ENCODE measurements at regions not wholly inside any gene's neighbourhood (a gene's known extent, or its start where the extent isn't known, plus 50 kb on each side); places are given as distances from the start of the nearest gene placed in this dataset.

- Histone ChIP-seq H3K4me2 (ENCODE audit: low read length) (no peak overlapping the region), H3K4me1 (ENCODE audit: low read length) (no peaks in the 10 kb centered on the region), H3K27ac (ENCODE audit: low read length) (no peak overlapping the region), H4K20me1 (ENCODE audit: insufficient read depth, low read length) (no peaks in the 10 kb centered on the region), H3K79me2 (ENCODE audit: low read length) (no peaks in the 10 kb centered on the region), H3K36me3 (replicated peaks; ENCODE audit: low read depth, low read length) (no peaks in the 10 kb centered on the region), H3K9ac (ENCODE audit: low read length) (no peak overlapping the region), H3K27me3 (ENCODE audit: low read depth, low read length) (peaks cover 46% of the 10 kb centered on the region; the same call in 1 of the 2 replicates), H2AFZ (ENCODE audit: low read depth, low read length) (no peak overlapping the region), H3K4me3 (ENCODE audit: low read length) (no peak overlapping the region), H3K9me3 (ENCODE audit: insufficient read depth, low read length) (peaks cover 9% of the 10 kb centered on the region; the same call in 1 of the 2 replicates)
- TF ChIP-seq CTCF (IDR thresholded peaks at IDR 0.05; ENCODE audit: low read depth, low read length) (no peak), EZH2phosphoT487 (IDR thresholded peaks at IDR 0.05; ENCODE audit: low read depth) (no peak)
Measured at GRCh38 chr20:47990507-47991150, 205.3 kb upstream of the SULF2 start.

- Histone ChIP-seq H4K20me1 (ENCODE audit: insufficient read depth, low read length) (no peaks in the 10 kb centered on the region), H3K4me3 (ENCODE audit: low read length) (no peak overlapping the region), H3K36me3 (replicated peaks; ENCODE audit: low read depth, low read length) (no peaks in the 10 kb centered on the region), H3K9me3 (ENCODE audit: insufficient read depth, low read length) (peaks cover 9% of the 10 kb centered on the region; the same call in 1 of the 2 replicates), H3K27me3 (ENCODE audit: low read depth, low read length) (peaks cover 46% of the 10 kb centered on the region), H3K79me2 (ENCODE audit: low read length) (no peaks in the 10 kb centered on the region), H3K4me1 (ENCODE audit: low read length) (no peaks in the 10 kb centered on the region), H3K4me2 (ENCODE audit: low read length) (no peak overlapping the region), H3K9ac (ENCODE audit: low read length) (no peak overlapping the region), H2AFZ (ENCODE audit: low read depth, low read length) (no peak overlapping the region), H3K27ac (ENCODE audit: low read length) (no peak overlapping the region)
- no peak for TF ChIP-seq EZH2phosphoT487 (IDR thresholded peaks at IDR 0.05; ENCODE audit: low read depth)
- TF ChIP-seq CTCF (IDR thresholded peaks at IDR 0.05; ENCODE audit: low read depth, low read length), result no peak
Measured at GRCh38 chr20:47989957-47990356, 204.7 kb upstream of the SULF2 start.

- peaks cover 55% of the 10 kb centered on the region for H3K27me3 ChIP-seq (ENCODE audit: low read depth, low read length)
- H3K27ac ChIP-seq (ENCODE audit: low read length), result no peak overlapping the region
- no peak overlapping the region for H3K9ac ChIP-seq (ENCODE audit: low read length)
- H3K4me2 ChIP-seq (ENCODE audit: low read length), result no peak overlapping the region
- TF ChIP-seq CTCF (IDR thresholded peaks at IDR 0.05; ENCODE audit: low read depth, low read length) (no peak), EZH2phosphoT487 (IDR thresholded peaks at IDR 0.05; ENCODE audit: low read depth) (no peak)
- H3K79me2 ChIP-seq (ENCODE audit: low read length), result no peaks in the 10 kb centered on the region
- H3K4me1 ChIP-seq (ENCODE audit: low read length), result no peaks in the 10 kb centered on the region
- H3K36me3 ChIP-seq (replicated peaks; ENCODE audit: low read depth, low read length), result no peaks in the 10 kb centered on the region
- H3K9me3 ChIP-seq (ENCODE audit: insufficient read depth, low read length), result peaks cover 9% of the 10 kb centered on the region; the same call in 1 of the 2 replicates
- no peak overlapping the region for H2AFZ ChIP-seq (ENCODE audit: low read depth, low read length)
- H4K20me1 ChIP-seq (ENCODE audit: insufficient read depth, low read length), result no peaks in the 10 kb centered on the region
- H3K4me3 ChIP-seq (ENCODE audit: low read length), result no peak overlapping the region
Measured at GRCh38 chr20:47988676-47989075, 203.4 kb upstream of the SULF2 start.

- H3K4me2 ChIP-seq (ENCODE audit: low read length), result no peak overlapping the region
- H4K20me1 ChIP-seq (ENCODE audit: insufficient read depth, low read length), result no peaks in the 10 kb centered on the region
- H3K27ac ChIP-seq (ENCODE audit: low read length), result no peak overlapping the region
- H3K79me2 ChIP-seq (ENCODE audit: low read length), result no peaks in the 10 kb centered on the region
- no peak for TF ChIP-seq EZH2phosphoT487 (IDR thresholded peaks at IDR 0.05; ENCODE audit: low read depth)
- TF ChIP-seq CTCF (IDR thresholded peaks at IDR 0.05; ENCODE audit: low read depth, low read length), result no peak
- H3K4me1 ChIP-seq (ENCODE audit: low read length), result no peaks in the 10 kb centered on the region
- peaks cover 36% of the 10 kb centered on the region for H3K27me3 ChIP-seq (ENCODE audit: low read depth, low read length)
- no peak overlapping the region for H2AFZ ChIP-seq (ENCODE audit: low read depth, low read length)
- H3K9me3 ChIP-seq (ENCODE audit: insufficient read depth, low read length), result no peaks in the 10 kb centered on the region
- H3K36me3 ChIP-seq (replicated peaks; ENCODE audit: low read depth, low read length), result no peaks in the 10 kb centered on the region
- no peak overlapping the region for H3K4me3 ChIP-seq (ENCODE audit: low read length)
- no peak overlapping the region for H3K9ac ChIP-seq (ENCODE audit: low read length)
Measured at GRCh38 chr20:47985092-47985850, 200.0 kb upstream of the SULF2 start.
